Brain microvascular endothelial cell (primary cell): ENCODE measurements at regions not wholly inside any gene's neighbourhood (a gene's known extent, or its start where the extent isn't known, plus 50 kb on each side); places are given as distances from the start of the nearest gene placed in this dataset.
"Not testable (repeated sequence)": the region's sequence is repeated elsewhere in the genome, so short reads cannot be mapped to it uniquely, and the experiment has no call there.

ENCODE experiments used
- DNase-seq: peaks from one replicate; pipeline ENCODE4 v3.0.0-alpha.2; 2020
- H3K27ac ChIP-seq: fragments of 250-450 bp; sonication (Bioruptor Pico); 2 replicates; pipeline ENCODE4 v1.5.1; 2020; ENCODE audit warnings: mild to moderate bottlenecking, moderate library complexity
- H3K27me3 ChIP-seq: fragments of 250-450 bp; sonication (Bioruptor Pico); replicated peaks from 2 replicates; pipeline ENCODE4 v1.5.1; 2020; ENCODE audit warnings: mild to moderate bottlenecking
- H3K36me3 ChIP-seq: fragments of 250-450 bp; sonication (Bioruptor Pico); replicated peaks from 2 replicates; pipeline ENCODE4 v1.5.1; 2020; ENCODE audit warnings: mild to moderate bottlenecking
- H3K4me3 ChIP-seq: 2 replicates; pipeline ENCODE4 v1.5.1; 2011; ENCODE audit warnings: low read depth, mild to moderate bottlenecking, control low read depth, low read length, moderate library complexity
- in situ Hi-C: cut with HindIII; loops from 2 replicates; pipeline ENCODE4 v1.10.0; 2017; ENCODE audit warnings: low sequenced_read_pairs, low pct_ligation_motif_present
- TF ChIP-seq, protein P1 (sequence below): IDR thresholded peaks from 2 replicates; pipeline ENCODE4 v1.5.1; 2011; ENCODE audit warnings: low read depth, mild to moderate bottlenecking, moderate library complexity, low read length, control low read depth, inconsistent platforms; ENCODE audit errors: missing control alignments

DNA sequence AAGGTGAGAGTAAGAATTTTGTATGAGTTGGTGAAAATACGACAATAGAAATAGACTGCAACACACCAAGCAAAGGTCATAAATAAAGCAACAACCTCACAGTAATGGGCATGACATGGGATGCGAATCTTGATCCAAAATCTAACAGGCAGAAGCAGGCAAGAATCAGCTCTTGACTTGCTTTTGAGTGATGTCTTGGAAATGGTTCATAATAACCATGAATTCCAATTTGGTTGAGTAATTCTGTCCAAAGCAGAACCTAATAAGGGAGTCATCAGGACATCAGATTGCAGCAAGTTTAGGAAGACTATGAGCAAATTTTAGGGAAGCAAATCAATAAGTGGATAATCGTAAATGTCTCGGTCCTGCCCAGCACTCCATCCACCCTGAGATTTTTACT, 224.0 kb upstream of the ISX start:
- Histone ChIP-seq H3K4me3 (no peak overlapping the region), H3K36me3 (no peaks in the 10 kb centered on the region), H3K27ac (no peak overlapping the region), H3K27me3 (no peaks in the 10 kb centered on the region)
- in situ Hi-C loops: no loop called here
- TF ChIP-seq, protein P1, sequence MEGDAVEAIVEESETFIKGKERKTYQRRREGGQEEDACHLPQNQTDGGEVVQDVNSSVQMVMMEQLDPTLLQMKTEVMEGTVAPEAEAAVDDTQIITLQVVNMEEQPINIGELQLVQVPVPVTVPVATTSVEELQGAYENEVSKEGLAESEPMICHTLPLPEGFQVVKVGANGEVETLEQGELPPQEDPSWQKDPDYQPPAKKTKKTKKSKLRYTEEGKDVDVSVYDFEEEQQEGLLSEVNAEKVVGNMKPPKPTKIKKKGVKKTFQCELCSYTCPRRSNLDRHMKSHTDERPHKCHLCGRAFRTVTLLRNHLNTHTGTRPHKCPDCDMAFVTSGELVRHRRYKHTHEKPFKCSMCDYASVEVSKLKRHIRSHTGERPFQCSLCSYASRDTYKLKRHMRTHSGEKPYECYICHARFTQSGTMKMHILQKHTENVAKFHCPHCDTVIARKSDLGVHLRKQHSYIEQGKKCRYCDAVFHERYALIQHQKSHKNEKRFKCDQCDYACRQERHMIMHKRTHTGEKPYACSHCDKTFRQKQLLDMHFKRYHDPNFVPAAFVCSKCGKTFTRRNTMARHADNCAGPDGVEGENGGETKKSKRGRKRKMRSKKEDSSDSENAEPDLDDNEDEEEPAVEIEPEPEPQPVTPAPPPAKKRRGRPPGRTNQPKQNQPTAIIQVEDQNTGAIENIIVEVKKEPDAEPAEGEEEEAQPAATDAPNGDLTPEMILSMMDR: no peak
- no peak for DNase-seq

DNA sequence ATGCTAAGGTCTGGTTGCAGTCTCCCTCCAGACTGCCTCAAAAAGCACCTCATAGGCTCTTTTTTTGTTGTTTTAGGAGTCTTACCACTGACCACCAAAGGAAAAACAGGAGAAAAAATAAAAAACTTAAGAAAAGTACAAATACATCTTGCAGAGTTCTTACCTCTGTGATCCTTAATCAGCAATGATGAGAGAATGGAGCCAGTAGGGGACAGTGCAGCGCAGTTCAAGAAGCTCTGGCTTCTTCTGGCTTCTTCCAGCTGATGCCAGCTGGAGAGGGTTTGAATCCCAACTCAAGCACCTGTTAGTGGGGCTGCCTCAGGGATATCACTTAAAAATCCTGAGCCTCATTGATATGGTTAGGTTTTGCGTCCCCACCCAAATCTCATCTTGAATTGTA, 223.3 kb upstream of the ISX start:
- TF ChIP-seq, protein P1: peak; percentile 23
- no peaks in the 10 kb centered on the region for H3K27me3 ChIP-seq
- in situ Hi-C loops: no loop called here

DNA sequence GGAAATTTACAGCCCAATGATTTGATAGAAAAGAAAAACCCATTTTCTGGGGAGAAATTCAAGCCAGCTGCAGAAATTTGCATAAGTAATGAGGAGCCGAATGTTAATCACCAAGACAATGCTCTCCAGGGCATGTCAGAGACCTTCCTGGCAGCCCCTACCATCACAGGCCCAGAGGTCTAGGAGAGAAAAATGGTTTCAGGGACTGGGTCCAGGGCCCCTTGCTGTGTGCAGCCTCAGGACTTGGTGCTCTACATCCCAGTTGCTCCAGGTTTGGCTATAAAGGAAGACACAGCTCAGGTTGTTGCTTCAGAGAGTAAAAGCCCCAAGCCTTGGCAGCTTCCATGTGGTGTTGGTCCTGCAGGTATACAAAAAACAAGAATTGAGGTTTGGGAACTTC, 222.2 kb upstream of the ISX start:
- DNase-seq, in situ Hi-C loops, H3K27ac ChIP-seq, H3K36me3 ChIP-seq, H3K4me3 ChIP-seq, H3K27me3 ChIP-seq: not testable (repeated sequence)

More for the DNA sequence above, 223.3 kb upstream of the ISX start:
- no peak for DNase-seq
- Histone ChIP-seq H3K36me3 (no peaks in the 10 kb centered on the region), H3K4me3 (no peak overlapping the region), H3K27ac (no peak overlapping the region)

DNA sequence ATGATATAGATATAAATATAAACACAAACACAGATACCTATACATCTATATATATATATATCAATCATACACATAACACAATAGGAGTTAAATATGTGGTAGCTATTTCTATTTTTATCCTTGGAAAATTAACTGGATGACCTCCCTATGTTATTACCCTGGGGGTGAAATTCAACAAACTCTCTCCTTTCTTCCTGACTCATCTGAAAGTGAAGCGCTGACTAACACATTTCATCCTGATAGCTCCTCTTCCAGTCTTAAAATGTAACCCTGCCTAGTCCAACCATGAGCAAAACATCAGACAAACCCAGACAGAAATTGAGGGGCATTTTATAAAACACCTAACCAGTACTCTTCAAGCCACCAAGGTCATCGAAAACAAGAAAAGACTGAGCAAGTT, 220.6 kb upstream of the ISX start:
- Histone ChIP-seq H3K27ac (no peak overlapping the region), H3K36me3 (no peaks in the 10 kb centered on the region), H3K4me3 (no peak overlapping the region), H3K27me3 (no peaks in the 10 kb centered on the region)
- TF ChIP-seq, protein P1: no peak
- in situ Hi-C loops: no loop called here
- DNase-seq: no peak

DNA sequence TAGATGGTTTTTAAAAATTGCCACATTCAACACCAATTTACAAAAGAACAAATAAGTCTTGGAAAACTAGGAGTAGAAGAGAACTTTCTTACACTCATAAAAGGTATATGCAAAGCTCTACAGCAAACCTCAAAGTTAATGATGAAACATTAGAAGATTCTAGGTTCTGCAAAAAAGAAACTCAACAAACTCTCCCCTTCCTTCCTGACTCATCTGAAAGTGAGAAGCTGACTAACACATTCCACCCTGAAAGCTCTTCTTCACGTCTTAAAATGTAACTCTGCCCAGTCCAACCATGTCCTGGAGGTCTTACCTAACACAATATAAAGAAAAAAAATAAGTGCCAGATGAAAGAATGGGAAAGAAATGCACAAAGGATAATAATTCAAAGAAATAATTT, 218.9 kb upstream of the ISX start:
- no peak for DNase-seq
- in situ Hi-C loops: no loop called here
- TF ChIP-seq, protein P1: no peak
- Histone ChIP-seq H3K36me3 (no peaks in the 10 kb centered on the region), H3K27ac (no peak overlapping the region), H3K4me3 (no peak overlapping the region), H3K27me3 (no peaks in the 10 kb centered on the region)

DNA sequence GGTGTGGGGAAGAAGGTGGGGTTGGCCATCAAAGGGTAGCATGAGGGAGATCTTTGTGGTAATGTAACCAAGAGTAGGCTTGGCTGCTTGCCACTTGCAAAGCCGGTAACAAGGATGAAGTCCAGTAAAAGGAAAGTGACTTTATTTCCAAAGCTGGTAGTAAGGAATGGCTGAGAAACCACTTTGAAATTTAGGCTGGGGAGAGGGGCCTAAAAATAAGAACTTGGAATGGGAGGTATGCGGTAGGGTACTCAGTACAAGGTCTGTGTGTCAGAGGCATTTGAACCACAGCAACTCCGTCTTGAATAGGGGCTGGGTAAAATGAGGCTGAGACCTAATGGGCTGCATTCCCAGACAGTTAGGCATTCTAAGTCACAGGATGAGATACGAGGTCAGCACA, 216.0 kb upstream of the ISX start:
- DNase-seq: no peak
- no peaks in the 10 kb centered on the region for H3K27me3 ChIP-seq
- in situ Hi-C loops: no loop called here

More for the DNA sequence above, 216.0 kb upstream of the ISX start:
- no peak overlapping the region for H3K4me3 ChIP-seq
- H3K27ac ChIP-seq: no peak overlapping the region
- TF ChIP-seq, protein P1: no peak
- no peaks in the 10 kb centered on the region for H3K36me3 ChIP-seq
